PC-9 (cell line): ENCODE measurements at regions not wholly inside any gene's neighbourhood (a gene's known extent, or its start where the extent isn't known, plus 50 kb on each side); places are given as distances from the start of the nearest gene placed in this dataset.
"Not testable (repeated sequence)": the region's sequence is repeated elsewhere in the genome, so short reads cannot be mapped to it uniquely, and the experiment has no call there.

Source experiments
- BruUV-seq: library from RNA; stranded (reverse); fragments of 400-500 nt; replicated peaks from 2 replicates; lab custom pipeline; 2021; lab: Mats Ljungman, UMichigan
- CTCF ChIA-PET: fragments of 300-600 bp; sonication (Branson Sonifier 250); formaldehyde crosslinking; loops from one replicate; lab custom pipeline; 2022; ENCODE audit warnings: antibody characterized with exemption; lab: Charles Lee
- POLR2A ChIA-PET: fragments of 300-600 bp; sonication (Branson Sonifier 250); formaldehyde crosslinking; loops from one replicate; lab custom pipeline; 2022; ENCODE audit warnings: antibody characterized with exemption; ENCODE audit not compliant: unreplicated experiment; lab: Charles Lee
- DNase-seq, 2 experiments: peaks; one replicate each; pipeline versions ENCODE4 v3.0.0 to v3.0.0-alpha.2; 2015 to 2022; ENCODE audit warnings: mixed read lengths in 1 of 2
- H2AFZ ChIP-seq: fragments of 200-600 bp; sonication (generic); 2 replicates; pipeline ENCODE4 v1.8.1; 2017; ENCODE audit warnings: antibody characterized with exemption
- H3F3A ChIP-seq: fragments of 200-600 bp; sonication (generic); 2 replicates; pipeline ENCODE4 v1.8.1; 2017; ENCODE audit warnings: antibody characterized with exemption, mild to moderate bottlenecking, low read depth; ENCODE audit not compliant: insufficient read depth
- H3K27ac ChIP-seq: fragments of 200-600 bp; sonication (generic); 2 replicates; pipeline ENCODE4 v1.6.1; 2016; ENCODE audit warnings: mixed run types
- H3K27me3 ChIP-seq: fragments of 200-600 bp; sonication (generic); 2 replicates; pipeline ENCODE4 v1.6.1; 2016; ENCODE audit warnings: low read depth, mixed run types; ENCODE audit not compliant: insufficient read depth
- H3K36me3 ChIP-seq: fragments of 200-600 bp; sonication (generic); 2 replicates; pipeline ENCODE4 v1.6.1; 2016; ENCODE audit warnings: low read depth, mixed run types
- H3K4me1 ChIP-seq: fragments of 200-600 bp; sonication (generic); replicated peaks from 2 replicates; pipeline ENCODE4 v1.6.1; 2016; ENCODE audit warnings: mixed run types; ENCODE audit not compliant: insufficient read depth
- H3K4me2 ChIP-seq: fragments of 200-600 bp; sonication (generic); 2 replicates; pipeline ENCODE4 v1.6.1; 2017; ENCODE audit warnings: mixed run types
- H3K4me3 ChIP-seq: fragments of 200-600 bp; sonication (generic); 2 replicates; pipeline ENCODE4 v1.6.1; 2016; ENCODE audit warnings: mixed run types
- H3K79me2 ChIP-seq: fragments of 200-600 bp; sonication (generic); 2 replicates; pipeline ENCODE4 v1.6.1; 2017; ENCODE audit warnings: low read depth, mixed run types
- H3K9me2 ChIP-seq: fragments of 200-600 bp; sonication (generic); 2 replicates; pipeline ENCODE4 v1.8.1; 2017; ENCODE audit warnings: mild to moderate bottlenecking; ENCODE audit not compliant: insufficient read depth
- H3K9me3 ChIP-seq: fragments of 200-600 bp; sonication (generic); 2 replicates; pipeline ENCODE4 v1.8.1; 2016; ENCODE audit warnings: low read depth; ENCODE audit not compliant: insufficient read depth
- H4K20me1 ChIP-seq: fragments of 200-600 bp; sonication (generic); 2 replicates; pipeline ENCODE4 v1.8.1; 2017; ENCODE audit not compliant: insufficient read depth
- CTCF ChIP-seq: fragments of 200-600 bp; sonication (generic); conservative IDR thresholded peaks from 2 replicates; pipeline ENCODE4 v1.6.1; 2017; ENCODE audit warnings: mixed run types, antibody characterized with exemption, mild to moderate bottlenecking, moderate library complexity
- EZH2 ChIP-seq: fragments of 200-600 bp; sonication (generic); IDR thresholded peaks from 2 replicates; pipeline ENCODE4 v1.8.0; 2017; ENCODE audit warnings: antibody characterized with exemption, low read depth
- intact Hi-C: fragments of 100-400 bp; cut with micrococcal nuclease; formaldehyde crosslinking; loops from one replicate; pipeline ENCODE4 v1.10.0; 2022; ENCODE audit not compliant: unreplicated experiment

GRCh38 chr3:15877813-15878212, 80.0 kb upstream of the ANKRD28 start:
- H3K27ac ChIP-seq = no peak overlapping the region
- no peaks in the 10 kb centered on the region for H3F3A ChIP-seq
- H3K27me3 ChIP-seq = no peaks in the 10 kb centered on the region
- no peak for DNase-seq
- no peak overlapping the region for H3K4me2 ChIP-seq
- no peaks in the 10 kb centered on the region for H3K9me3 ChIP-seq
- no peak for TF ChIP-seq EZH2
- TF ChIP-seq CTCF = no peak
- H3K36me3 ChIP-seq = no peaks in the 10 kb centered on the region
- H3K4me3 ChIP-seq = no peak overlapping the region
- CTCF ChIA-PET = no interaction called here
- no peaks in the 10 kb centered on the region for H4K20me1 ChIP-seq
- POLR2A ChIA-PET = no interaction called here
- intact Hi-C loops = no loop called here
- no peaks in the 10 kb centered on the region for H3K79me2 ChIP-seq
- no peaks in the 10 kb centered on the region for H3K9me2 ChIP-seq
- no peaks in the 10 kb centered on the region for H3K4me1 ChIP-seq
- BruUV-seq = no TSS peak
- H2AFZ ChIP-seq = no peak overlapping the region

GRCh38 chr3:15879787-15880186, 82.0 kb upstream of the ANKRD28 start:
- H3K27me3 ChIP-seq, H3K4me3 ChIP-seq, CTCF ChIA-PET, H4K20me1 ChIP-seq, H3K27ac ChIP-seq, BruUV-seq, DNase-seq, H2AFZ ChIP-seq, H3F3A ChIP-seq, intact Hi-C loops, H3K36me3 ChIP-seq, H3K9me2 ChIP-seq, H3K9me3 ChIP-seq, H3K4me1 ChIP-seq, POLR2A ChIA-PET, H3K79me2 ChIP-seq, H3K4me2 ChIP-seq: not testable (repeated sequence)

- POLR2A ChIA-PET = no interaction called here
- Histone ChIP-seq H3K79me2 (no peaks in the 10 kb centered on the region), H3K4me3 (no peak overlapping the region), H3K9me2 (no peaks in the 10 kb centered on the region), H3K9me3 (peaks cover 14% of the 10 kb centered on the region; the same call in 1 of the 2 replicates), H3F3A (no peaks in the 10 kb centered on the region), H3K36me3 (no peaks in the 10 kb centered on the region), H4K20me1 (no peaks in the 10 kb centered on the region), H3K4me2 (no peak overlapping the region), H3K27me3 (no peaks in the 10 kb centered on the region), H3K4me1 (no peaks in the 10 kb centered on the region), H3K27ac (no peak overlapping the region), H2AFZ (no peak overlapping the region)
- BruUV-seq = no TSS peak
- TF ChIP-seq CTCF = no peak
- TF ChIP-seq EZH2 = no peak
- CTCF ChIA-PET = no interaction called here
- DNase-seq = no peak
- intact Hi-C loops = no loop called here
These were observed 84.8 kb upstream of the ANKRD28 start for GRCh38 chr3:15882577-15882976.

- Histone ChIP-seq H3K36me3 (no peaks in the 10 kb centered on the region), H3F3A (no peaks in the 10 kb centered on the region), H3K9me2 (no peaks in the 10 kb centered on the region), H3K79me2 (no peaks in the 10 kb centered on the region), H3K9me3 (peaks cover 14% of the 10 kb centered on the region; the same call in 1 of the 2 replicates), H3K27me3 (no peaks in the 10 kb centered on the region), H3K4me3 (no peak overlapping the region), H2AFZ (no peak overlapping the region), H3K4me2 (no peak overlapping the region), H3K27ac (no peak overlapping the region), H3K4me1 (no peaks in the 10 kb centered on the region), H4K20me1 (no peaks in the 10 kb centered on the region)
- TF ChIP-seq CTCF = no peak
- no peak for TF ChIP-seq EZH2
- ChIA-PET POLR2A (interaction anchor here (0.7 kb wide), 1 partner anchor 956 kb away, joined by 7 read pairs; no protein-coding TSS in a partner anchor), CTCF (no interaction called here)
- intact Hi-C loops = no loop called here
- BruUV-seq = no TSS peak
- DNase-seq = no peak
These were observed 86.4 kb upstream of the ANKRD28 start for GRCh38 chr3:15884132-15884531.
